Stimulated activated CD4-positive, alpha-beta T cell treated with anti-CD3 and anti-CD28 coated beads, TNF-alpha, amount 100 ng/mL, for 24 hours (primary cell): ENCODE measurements at regions not wholly inside any gene's neighbourhood (a gene's known extent, or its start where the extent isn't known, plus 50 kb on each side); places are given as distances from the start of the nearest gene placed in this dataset.
"Not testable (repeated sequence)": the region's sequence is repeated elsewhere in the genome, so short reads cannot be mapped to it uniquely, and the experiment has no call there.

Experiments
- DNase-seq, 3 experiments: peaks; one replicate each; pipeline ENCODE4 v3.0.0-alpha.2; 2020; ENCODE audit warnings: low read depth in 3 of 3

DNA sequence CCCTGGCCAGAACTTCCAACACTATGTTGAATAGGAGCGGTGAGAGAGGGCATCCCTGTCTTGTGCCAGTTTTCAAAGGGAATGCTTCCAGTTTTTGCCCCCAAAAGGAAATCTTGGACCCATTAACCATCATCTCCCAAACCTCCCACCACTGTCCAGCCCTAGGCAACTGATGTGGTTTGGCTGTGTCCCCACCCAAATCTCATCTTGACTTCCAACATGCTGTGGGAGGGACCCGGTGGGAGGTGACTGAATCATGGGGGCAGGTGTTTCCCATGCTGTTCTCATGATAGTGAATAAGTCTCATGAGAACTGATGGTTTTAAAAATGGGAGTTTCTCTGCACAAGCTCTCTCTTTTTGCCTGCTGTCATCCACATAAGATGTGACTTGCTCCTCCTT lies 119.1 kb upstream of the RMDN2 start:
- DNase-seq: not testable (repeated sequence)

DNA sequence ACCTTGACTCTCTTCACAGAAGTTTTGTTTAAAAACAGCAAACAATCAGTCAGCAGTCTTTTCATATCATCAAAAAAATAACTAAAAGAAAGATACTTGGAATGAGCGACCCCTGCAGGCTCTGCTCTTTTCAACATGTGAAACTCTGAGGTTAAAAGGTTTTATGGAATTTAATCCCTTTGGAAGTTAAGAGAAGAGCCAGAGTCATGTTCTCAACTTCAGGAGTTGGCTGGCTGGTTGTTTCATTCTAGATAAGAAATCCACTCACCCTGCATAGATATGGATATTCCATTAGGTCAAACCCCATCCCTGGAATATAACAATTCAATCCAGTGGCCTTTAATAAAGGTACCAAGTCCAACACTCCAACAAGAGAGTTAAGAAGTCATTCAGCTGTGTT lies 115.6 kb upstream of the RMDN2 start:
- DNase-seq: no peak

DNA sequence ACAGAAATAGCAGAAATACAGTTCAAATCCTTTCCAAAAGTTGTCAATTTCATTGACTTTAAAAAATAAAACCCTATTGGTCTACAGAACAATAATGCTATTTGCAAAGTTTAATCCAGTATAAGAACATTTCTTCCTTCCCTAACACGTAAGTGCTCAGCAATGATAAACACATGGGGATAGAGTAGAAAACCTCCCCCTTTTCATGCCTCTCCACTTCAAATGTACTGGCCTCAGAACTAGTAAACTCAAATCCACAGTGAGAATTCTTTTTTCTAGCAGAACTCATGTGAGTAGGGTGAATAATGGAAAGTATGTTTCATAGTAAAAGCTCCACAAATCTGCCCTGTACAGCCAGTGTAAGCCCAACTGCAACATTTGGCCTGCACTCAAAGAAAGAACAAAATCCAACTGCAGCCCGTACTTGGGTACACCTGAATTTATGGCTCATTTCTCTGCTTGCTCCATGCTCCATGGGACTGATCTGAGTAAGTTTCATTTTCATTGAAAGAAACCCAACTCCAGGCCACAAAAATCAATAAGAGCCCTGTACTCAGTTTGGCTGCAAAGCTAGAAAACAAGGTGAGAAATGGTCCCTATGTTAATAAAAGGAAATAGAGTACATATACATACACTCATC lies 115.0 kb upstream of the RMDN2 start:
- DNase-seq: no peak

DNA sequence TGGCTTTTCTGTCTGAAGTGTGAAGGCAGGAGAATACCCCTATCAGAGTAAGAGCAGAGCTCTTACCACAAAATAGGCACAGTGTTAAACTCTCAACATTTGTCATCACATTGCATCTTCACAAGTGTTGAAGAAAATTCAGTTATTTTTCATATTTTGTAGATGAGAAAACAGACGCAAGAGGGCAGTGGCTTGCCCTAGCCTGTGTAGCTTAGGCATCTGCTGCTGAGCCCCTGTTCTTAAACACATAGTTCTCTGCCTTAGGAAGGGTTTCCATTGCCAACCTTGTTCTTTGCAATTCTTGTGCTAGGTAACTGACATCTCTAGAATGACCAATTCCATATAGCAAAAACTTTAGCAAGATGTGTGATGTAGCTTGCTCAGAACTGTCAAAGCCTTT lies 112.7 kb upstream of the RMDN2 start:
- no peak for DNase-seq

DNA sequence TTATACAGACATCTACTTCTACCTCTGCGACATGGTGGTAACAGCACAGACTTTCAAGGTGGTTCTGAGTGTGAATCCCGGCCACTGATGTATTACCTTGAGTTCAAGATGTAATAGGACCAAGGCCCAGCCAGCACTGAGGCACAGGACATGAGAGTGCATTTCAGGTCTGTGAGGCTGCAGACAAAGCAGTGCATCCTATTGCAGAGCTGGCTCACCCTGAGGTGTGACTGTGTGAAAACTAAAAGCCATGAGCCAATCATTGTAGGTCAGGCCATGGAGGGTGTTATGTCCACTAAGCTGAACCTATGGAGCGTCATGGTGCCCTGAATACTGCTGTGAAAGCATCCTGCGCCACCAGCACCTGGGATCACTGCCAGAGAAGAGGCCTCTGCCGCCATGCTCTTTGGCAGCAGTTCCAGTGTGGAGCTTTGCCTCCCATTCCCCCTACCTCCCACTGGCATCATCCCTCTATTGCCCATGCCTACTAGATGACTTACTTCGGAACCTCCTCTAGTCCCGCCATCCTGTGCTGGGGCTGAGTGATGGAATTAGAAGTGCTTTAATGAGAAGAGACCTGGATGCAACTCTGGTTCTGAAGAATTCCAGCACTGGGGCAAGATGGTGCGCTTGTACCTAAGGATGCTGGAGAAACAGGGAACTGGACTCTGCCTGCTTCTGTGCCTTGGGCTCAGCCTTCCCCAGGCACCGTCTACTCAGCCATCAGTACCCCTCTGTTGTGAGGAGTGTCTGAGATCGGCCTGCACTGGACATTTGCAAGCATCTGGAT lies 112.0 kb upstream of the RMDN2 start:
- DNase-seq: no peak

DNA sequence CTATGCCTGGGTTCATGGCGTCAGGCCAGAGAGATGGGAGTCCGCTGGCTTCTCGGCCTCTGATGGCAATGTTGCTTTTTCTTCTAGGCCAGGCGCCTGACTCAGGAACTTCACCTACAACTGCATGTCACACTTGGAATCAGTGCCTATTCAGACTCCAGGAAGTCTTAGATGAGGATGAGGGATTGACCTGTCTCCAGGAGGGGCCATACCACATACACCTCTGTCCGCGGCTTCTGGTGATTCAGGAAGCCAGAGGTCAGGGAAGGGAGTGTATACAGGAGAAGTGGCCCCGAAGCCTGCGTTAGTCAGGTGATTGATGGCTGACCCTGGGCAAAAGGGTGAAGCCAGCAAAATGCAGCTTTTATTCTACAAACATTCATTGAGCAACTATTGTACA lies 109.1 kb upstream of the RMDN2 start:
- DNase-seq: no peak

DNA sequence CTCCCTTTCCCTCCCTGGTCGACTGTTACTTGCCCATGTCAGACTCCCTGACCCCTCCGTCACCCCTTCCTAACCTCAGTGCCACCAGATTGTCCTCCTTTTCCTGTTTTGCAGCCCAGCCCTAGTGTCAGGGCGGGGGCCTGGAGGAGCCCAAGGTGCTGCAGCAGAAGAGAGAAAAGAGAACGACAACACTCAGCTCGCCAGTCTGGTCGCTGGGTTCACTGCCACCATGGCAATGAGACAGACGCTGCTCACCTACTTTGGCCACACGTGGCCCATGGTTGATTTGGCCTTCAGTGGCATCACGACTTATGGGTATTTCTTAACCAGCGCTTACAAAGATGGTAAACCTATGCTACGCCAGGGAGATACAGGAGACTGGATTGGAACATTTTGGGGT lies 108.4 kb upstream of the RMDN2 start:
- DNase-seq: no peak

DNA sequence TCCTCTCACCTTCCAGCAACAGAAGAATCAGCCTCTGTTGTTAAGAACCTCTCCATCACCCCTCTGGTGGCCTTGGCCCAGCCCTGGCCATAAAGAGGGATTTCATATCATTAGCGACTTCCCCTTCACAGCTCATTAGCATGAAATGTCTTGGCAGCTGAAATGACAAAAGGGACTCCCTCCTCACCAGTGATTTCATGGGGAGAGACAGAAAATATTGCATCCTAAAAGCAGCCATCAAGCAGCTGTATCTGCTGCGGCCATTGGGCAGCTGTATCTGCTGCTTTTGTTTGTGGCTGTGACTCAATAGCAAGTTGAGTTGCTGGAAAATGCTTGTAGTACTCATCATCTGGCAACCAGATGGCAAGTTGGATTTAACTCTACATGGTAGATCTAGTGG lies 105.9 kb upstream of the RMDN2 start:
- DNase-seq: no peak

DNA sequence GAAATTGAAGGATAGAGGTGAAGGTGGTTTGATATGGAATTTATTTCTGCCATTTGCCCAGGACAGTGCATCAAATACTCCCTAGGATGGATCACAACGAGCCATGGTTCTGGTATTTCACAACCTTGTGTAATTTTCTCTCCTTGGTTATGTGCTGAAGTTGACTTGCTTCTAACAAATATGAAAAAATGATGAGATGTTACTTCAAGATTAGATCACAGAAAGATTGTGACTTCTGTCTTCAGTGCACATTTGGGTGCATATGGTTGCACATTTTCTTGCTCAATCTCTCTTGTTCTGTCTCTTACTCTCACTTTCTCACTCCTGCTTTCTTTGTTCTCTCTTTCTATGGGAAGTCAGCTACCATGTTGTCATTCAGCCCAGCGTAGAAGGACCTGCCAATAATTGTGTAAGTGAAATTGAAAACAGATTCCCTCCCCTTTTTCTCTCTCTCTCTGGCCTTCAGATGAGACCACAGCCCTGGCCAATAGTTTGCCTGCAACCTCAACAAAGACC lies 104.6 kb upstream of the RMDN2 start:
- no peak for DNase-seq

DNA sequence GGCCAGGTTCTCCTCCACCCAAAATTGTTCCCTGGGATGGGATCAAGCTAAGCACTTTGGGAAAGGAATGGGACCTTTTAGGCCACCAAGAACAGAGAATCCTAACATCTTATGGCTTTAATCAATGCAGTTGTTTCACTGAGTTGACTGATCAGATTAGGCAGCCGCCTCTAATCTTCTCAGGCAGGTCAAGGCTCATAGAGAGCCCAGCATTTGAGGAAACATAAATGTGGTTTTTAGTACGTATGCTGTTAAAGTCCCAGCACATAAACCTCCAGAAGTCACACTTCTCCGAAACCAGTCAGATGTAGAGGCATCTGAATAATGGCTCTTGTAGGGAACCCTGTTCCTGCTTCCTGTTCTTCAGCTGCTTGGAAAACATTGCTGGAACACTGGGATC lies 99.5 kb upstream of the RMDN2 start:
- no peak for DNase-seq

DNA sequence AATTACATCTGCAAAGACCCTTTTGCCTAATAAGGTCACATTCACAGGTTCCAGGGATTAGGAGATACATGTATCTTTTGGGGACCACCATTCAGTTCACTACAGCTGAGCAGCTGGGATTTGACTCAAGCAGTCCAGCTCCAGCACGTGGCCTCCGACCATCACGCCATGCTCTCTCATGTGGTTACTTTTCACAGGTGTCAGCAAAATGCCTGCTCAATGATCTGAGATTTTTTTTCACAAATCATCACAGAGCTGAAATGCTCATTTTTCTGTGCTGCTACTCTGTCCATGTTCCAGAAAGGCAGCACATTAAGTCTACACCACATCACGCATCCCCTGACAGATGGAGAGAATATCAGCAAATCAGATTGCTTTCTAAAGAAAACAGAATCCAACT lies 98.5 kb upstream of the RMDN2 start:
- no peak for DNase-seq

DNA sequence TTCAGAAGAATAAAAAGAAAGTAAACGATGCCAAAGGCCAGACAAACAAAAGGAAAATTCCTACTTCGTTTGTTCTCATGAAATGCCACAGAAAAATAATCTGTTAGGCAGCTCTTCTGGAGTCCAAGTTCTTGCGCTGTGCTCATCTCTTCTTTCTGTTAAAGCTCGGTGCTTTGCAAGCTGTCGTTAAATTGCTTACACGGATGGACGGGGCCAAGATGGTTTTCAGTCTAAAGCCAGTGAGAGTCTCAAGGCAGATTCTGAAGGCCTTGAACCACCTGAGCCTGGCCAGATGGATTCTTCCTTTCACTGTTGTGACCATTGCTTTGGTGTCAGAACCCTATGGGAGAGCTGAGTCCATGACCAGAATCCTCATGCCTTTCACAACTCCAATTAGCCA lies 97.6 kb upstream of the RMDN2 start:
- no peak for DNase-seq

DNA sequence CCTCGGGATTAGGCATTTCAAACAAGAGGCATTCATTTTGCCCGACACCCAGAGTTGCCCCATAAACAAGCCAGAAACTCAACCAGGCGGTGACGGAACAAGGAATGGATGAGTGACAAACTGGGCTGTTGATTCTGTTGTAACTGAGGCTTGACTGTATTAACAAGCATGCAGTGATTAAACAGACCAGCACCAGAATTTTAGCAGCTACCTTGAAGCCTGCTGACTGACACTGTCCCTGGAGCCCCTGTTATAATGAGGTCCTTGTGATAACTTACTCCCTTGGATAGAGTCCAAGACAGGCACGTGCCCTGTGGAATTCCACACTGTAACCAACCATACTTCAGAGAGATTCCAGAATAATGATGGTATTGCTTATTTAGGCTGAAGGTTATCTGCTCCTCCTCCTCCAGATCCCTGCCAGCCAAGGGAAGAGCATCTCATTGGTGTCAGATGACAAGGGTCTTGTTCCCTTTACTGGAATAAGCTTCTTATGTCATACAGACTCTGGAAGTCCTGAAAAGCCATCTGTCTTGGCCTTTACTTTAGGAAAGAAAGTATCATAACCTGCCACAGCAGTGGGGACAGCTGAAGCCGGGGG lies 97.1 kb upstream of the RMDN2 start:
- no peak for DNase-seq

DNA sequence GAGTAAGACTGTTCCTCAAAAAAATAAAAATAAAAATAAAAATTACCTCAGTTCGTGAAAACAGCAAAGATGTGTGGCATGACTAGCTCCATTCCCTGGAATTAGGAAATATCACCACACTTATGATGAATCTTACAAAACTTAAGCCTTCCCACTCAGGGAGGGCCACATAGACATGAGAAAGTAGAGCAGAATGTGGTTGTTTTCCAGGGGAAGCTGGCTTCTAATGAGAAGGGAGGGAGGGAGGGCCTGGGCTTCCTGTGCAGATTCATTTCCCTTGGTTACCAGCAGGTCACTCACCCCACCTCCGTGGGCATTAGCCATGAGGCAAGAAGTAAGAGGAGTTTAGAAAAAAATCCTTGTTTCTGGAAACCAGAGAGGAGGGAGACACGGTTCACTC lies 95.9 kb upstream of the RMDN2 start:
- DNase-seq: no peak

DNA sequence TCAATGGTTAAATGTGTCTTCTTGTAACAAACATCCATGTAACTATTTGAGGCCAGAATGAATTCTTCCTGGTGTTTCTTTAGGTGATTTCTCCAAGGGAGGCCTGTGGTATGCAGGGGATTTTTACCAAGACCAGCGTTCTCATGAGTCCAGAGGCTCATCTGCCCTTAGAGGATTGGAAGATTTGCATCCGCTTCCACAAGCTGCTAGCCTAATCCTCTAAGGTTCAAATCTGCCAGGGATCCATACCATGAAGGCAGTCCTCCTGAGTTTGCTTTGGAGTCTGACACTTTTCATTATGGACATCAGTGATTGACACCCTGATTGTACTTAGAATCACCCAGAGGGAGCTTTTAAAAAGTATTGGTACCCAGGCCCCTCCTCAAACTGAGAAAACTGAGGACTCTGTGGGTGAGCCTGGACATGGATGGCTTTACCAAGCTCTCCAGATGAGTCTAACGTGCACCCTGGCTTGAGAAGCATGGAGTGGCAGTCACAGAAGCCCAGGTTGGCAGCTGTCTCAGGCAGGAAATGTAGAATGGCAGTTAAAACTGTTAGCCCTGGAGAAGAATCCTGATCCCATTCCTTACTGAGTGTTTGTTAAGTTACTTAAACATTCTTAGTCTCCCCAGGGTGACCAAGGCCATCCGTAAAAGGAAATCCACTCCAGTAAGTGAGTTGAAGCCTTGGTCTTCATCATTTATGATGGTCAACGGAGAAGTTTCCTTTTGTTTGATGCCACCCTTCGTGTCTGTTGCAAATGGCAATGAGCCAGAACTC lies 95.3 kb upstream of the RMDN2 start:
- DNase-seq: no peak

DNA sequence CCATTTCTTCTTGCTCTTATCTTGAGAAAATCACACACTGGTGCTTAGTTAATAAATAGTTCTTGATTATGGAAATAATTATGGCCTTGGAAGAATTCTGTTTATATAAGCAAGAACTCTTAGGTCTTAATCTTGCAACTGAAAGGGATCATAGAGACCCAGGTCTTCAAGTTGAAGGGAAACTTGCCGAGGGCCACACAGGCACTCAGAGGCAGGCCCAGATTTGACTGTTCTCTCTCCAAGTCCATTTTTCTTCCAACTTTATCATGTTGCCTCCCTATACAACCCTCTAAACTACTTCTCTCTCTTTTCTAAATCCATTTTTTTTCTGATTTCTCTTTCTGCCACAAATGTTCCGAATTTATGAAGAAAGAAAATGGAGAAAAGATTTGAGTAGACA lies 94.5 kb upstream of the RMDN2 start:
- DNase-seq: no peak

DNA sequence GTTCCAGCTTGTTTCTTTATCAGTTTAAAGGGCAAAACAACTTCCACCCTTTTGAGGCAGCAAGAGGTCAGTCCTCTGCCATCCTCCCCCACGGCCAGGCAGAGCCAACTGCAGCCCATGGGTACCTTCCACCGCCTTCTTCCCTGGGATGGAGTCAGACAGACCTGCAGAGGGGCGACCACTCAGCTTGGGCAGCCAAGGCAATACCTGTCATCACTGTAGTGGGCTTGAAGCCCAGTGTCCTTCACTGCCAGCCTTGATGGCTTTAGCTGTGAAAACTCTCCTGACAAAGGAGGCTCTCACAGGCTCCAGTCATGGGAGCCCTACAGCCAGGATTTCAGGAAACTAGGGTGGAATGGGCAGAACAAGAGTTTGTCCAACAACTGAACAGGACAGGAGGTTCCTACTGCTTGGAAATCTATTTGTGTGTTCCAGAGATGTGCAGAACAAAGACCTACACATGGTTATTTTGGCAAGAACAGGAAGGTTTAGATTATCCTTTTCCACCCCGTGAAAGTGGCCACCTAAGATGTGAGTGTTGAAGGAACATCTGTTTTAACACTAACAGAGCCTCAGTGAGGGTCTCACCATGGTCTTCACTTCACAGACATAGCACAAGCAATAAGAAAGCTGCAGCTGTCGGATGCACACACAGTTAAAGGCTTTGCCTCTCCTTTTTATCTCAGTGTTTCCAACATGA lies 93.9 kb upstream of the RMDN2 start:
- DNase-seq: no peak

DNA sequence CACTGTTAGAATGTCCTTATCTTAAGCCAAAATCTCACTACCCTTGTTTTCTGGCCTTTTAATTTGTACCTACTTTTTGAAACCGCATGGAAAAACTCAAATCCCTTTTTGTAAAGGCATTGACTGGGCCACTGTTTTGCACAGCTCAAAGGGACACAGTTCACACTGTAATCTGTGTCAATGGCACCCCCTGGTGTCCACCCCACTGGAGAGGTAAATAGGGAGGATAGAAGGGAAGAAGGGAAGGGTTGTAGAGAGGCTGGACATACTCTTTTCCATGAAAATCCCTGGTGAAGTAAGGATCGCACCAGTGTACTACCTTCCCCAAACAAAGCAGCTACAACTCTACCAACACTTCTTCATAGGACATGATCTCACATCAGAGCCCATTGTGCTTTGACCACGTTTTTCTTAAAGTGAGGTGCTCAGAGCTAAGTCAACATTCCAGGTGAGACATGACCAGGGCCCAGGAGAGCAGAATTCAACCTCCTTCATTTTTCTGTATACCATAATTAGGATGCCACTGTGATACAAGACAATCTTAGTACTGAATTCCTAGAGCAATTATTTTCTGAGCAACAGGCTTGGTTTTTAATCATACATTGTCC lies 92.4 kb upstream of the RMDN2 start:
- peak; percentile 57 to 77 (median 69) for DNase-seq

DNA sequence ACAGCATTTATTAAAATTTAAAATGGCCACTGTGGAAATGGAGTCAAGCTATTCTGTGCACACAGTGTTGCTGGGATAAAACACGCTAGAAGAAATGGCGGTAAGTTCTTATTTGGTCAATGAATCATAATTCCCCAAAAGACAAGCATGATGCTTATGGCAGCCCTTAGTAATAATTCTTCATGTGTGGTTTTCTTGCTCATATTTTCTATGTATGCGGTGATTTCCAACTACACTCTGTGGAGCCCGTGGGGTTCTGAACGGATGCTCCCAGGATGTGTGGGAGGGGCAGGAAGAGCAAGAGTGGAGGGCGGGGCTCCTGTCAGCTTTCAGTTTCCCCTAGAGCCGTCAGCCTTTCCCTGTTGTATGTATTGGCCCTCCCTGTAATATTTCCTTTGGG lies 91.7 kb upstream of the RMDN2 start:
- DNase-seq: peak in 2 of 3 experiments; percentile 12 to 34

DNA sequence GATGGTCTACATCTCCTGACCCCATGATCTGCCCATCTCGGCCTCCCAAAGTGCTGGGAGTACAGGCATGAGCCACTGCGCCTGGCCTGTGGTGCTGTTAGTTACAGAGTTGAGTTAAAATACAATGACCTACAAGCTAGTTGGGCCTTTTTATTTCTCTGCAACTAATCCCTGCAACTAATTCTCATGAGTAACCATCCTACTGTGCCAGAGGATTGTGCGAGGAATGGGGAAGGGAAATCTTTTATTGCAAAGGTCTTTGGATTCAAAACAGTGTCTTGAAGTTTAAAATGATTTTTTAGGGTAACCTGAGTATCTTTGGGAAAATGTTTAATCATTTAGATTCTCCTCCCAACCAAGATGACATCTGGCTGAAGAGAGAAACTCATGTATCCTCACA lies 88.8 kb upstream of the RMDN2 start:
- DNase-seq: no peak

DNA sequence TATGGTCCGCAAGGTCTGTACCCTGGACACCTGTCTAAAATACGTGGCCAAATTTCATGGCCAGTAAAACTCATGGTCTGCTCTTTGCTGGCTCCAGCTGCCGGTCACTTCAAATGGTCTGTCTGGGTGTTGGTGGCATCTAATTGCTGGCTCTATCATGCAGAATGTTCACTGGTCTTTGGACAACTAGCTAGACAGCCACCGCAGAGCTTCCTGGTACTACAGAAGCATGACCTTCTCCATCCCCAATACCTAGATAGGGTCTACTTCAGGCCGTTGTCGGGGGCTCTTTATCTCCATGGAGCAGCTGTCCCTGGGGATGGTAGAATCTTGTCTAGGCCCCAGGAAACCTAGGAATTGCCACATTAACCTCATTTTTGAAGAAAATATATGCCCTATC lies 88.4 kb upstream of the RMDN2 start:
- DNase-seq: no peak
